Central memory CD8-positive, alpha-beta T cell (primary cell): ENCODE measurements at regions not wholly inside any gene's neighbourhood (a gene's known extent, or its start where the extent isn't known, plus 50 kb on each side); places are given as distances from the start of the nearest gene placed in this dataset.

ENCODE experiments used
- ATAC-seq: fragments of 150-1000 bp; cut with Tn5 transposase; replicated peaks from 2 replicates; pipeline ENCODE4 v1.10.0; 2022; ENCODE audit warnings: mild to moderate bottlenecking, moderate FRiP score, moderate number of reproducible peaks; ENCODE audit not compliant: poor library complexity, severe bottlenecking; ENCODE audit errors: extremely low read depth
- DNase-seq, 2 donors: peaks; one replicate each; pipeline ENCODE4 v3.0.0; 2021; ENCODE audit warnings: low spot score in 2 of 2
- H3K27ac Mint-ChIP-seq: one replicate; pipeline ENCODE4 v1.8.0; 2022; ENCODE audit warnings: low read depth, mild to moderate bottlenecking, moderate library complexity, mixed read lengths
- H3K27me3 Mint-ChIP-seq: one replicate; pipeline ENCODE4 v1.8.0; 2022; ENCODE audit warnings: mixed read lengths
- H3K36me3 Mint-ChIP-seq: one replicate; pipeline ENCODE4 v1.8.0; 2022; ENCODE audit warnings: mild to moderate bottlenecking, moderate library complexity, mixed read lengths; ENCODE audit not compliant: insufficient read depth
- H3K4me1 Mint-ChIP-seq: one replicate; pipeline ENCODE4 v1.8.0; 2022; ENCODE audit warnings: mixed read lengths
- H3K4me3 Mint-ChIP-seq: one replicate; pipeline ENCODE4 v1.8.0; 2022; ENCODE audit warnings: mild to moderate bottlenecking, moderate library complexity, mixed read lengths
- H3K9me3 Mint-ChIP-seq: one replicate; pipeline ENCODE4 v1.8.0; 2022; ENCODE audit warnings: mixed read lengths

DNA sequence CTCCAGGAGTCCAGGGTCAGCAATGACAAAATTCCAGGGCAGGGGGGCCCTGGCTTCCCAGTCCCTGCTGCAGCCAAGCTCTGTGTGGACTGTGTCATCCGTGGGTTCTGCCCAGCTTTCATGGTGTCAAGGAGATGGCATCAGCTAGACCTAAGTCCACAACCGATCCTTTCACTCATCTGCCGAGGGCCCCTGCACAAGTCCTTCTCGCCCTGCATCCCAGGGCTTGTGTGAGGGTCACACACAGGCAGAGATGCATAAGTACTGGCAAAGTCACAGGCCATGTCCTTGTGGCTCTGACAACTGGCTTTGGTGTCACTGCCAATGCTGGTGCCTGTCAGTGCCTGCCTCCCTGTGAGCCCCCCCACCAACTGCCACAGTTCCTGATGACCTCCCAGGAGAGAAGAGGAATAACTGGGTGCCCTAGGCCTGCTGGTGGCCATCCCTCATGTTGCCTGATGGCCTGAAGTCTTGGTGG is 181.4 kb upstream of the CST7 start:
- DNase-seq (no peak), ATAC-seq (no peak)
- H3K9me3 Mint-ChIP-seq: no peaks in the 10 kb centered on the region
- H3K4me3 Mint-ChIP-seq: no peak overlapping the region
- H3K36me3 Mint-ChIP-seq: no peaks in the 10 kb centered on the region
- no peak overlapping the region for H3K27ac Mint-ChIP-seq
- H3K4me1 Mint-ChIP-seq: no peaks in the 10 kb centered on the region
- H3K27me3 Mint-ChIP-seq: peaks cover 75% of the 10 kb centered on the region

DNA sequence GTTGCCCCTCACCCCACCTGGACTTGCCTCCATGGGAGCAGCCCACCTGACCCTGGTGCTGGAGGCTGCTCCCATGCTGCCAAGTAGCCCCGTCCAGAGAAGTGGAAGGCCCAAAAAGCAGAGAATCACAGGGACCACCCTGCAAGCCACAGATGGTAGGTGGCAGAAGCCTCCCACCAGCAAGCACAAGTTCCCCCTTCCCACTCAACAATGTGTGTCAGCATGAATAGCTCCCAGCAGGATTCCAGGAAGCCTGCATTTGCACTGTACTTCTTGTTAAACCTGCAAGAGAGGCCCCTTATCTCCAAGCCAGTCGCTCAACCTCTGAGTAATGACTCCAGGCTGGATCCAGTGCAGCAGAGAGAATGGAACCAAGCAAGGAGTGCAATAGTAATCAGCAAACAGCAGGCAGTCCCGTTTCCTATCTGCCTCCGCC is 180.8 kb upstream of the CST7 start:
- Mint-ChIP-seq H3K4me1 (no peaks in the 10 kb centered on the region), H3K36me3 (no peaks in the 10 kb centered on the region), H3K27me3 (peaks cover 73% of the 10 kb centered on the region), H3K4me3 (no peak overlapping the region), H3K27ac (no peak overlapping the region), H3K9me3 (no peaks in the 10 kb centered on the region)
- no peak for ATAC-seq
- DNase-seq: no peak

DNA sequence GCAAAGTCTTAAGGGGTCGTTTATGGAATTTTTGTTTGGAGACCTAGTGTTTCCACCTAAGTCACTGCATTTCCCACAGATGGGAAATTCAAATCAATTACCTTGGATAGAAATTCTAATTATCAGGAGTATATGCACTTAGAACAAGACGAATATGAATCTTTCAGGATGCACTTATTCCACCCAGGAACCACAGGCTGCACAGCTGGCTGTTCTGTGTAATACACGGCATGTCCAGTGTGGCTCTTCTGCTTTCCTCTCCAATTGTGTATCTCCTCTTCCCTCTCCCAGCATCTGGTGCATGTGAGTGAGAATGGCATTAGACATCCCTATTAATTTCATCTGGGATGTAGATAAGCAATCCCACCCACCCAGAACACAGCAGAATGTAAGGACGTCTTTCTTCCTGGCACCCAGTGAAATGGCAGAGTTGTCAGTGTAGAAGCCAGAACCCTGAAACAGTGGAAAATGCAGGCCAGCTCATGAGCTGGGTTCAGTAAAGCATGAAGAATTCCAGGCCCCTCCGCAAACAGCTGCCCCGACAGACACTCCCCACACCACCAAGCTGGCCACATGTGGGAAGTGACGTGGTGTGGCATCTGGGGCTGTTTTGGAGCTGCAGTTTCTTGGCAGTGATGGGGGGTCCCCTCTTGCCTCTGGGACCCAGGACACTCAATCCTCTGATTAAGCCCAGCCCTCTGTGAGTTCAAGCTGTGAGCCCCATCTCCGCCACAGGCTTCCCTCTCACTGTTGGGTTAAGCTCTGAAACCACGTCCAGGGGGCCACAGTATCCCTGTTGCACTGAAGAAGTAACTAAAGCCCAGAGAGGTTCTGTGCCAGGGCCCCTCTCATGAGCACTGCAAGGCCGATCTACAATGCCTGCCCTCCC is 180.1 kb upstream of the CST7 start:
- no peaks in the 10 kb centered on the region for H3K36me3 Mint-ChIP-seq
- DNase-seq (no peak), ATAC-seq (no peak)
- H3K9me3 Mint-ChIP-seq: no peaks in the 10 kb centered on the region
- H3K4me1 Mint-ChIP-seq: no peaks in the 10 kb centered on the region
- H3K27ac Mint-ChIP-seq: no peak overlapping the region
- peaks cover 69% of the 10 kb centered on the region for H3K27me3 Mint-ChIP-seq
- H3K4me3 Mint-ChIP-seq: no peak overlapping the region

DNA sequence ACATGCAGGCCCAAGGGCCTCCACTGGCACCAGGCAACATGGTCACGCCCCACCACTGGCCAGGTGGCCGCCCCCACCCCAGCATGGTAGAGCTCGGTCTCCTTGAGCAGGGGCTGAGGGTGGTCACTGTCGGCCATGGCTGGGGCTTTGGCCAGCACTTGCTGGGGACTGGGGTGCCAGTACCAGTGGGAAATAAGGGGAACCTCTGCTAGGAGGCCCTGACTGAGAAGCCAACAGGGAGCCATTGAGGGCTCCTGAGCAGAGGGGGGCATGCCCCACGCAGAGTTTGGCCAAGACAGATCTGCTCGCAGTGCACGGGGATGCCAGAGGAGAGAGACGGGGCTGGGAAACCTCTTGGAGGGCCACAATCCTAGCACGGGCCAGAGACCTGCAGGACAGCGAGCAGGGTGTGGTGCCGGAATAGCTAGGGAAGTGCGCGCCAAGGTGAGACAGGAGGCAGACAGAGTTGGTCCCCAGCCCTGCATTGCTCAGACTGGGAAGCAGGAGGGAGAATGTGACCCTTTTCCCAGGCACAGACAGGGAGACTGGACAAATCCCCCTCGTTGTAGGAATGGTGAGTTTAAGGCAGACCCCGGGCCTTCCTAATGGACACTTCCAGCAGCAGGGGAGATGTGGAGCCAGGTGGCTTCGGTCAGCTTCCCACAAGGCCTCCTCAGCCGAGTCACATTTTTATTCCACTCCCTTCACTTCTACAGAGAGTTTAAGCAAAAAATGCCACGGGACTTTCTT is 179.0 kb upstream of the CST7 start:
- Mint-ChIP-seq H3K27ac (no peak overlapping the region), H3K27me3 (peaks cover 69% of the 10 kb centered on the region), H3K4me1 (no peaks in the 10 kb centered on the region), H3K4me3 (no peak overlapping the region), H3K9me3 (peaks cover 6% of the 10 kb centered on the region), H3K36me3 (no peaks in the 10 kb centered on the region)
- ATAC-seq (no peak), DNase-seq (no peak)

DNA sequence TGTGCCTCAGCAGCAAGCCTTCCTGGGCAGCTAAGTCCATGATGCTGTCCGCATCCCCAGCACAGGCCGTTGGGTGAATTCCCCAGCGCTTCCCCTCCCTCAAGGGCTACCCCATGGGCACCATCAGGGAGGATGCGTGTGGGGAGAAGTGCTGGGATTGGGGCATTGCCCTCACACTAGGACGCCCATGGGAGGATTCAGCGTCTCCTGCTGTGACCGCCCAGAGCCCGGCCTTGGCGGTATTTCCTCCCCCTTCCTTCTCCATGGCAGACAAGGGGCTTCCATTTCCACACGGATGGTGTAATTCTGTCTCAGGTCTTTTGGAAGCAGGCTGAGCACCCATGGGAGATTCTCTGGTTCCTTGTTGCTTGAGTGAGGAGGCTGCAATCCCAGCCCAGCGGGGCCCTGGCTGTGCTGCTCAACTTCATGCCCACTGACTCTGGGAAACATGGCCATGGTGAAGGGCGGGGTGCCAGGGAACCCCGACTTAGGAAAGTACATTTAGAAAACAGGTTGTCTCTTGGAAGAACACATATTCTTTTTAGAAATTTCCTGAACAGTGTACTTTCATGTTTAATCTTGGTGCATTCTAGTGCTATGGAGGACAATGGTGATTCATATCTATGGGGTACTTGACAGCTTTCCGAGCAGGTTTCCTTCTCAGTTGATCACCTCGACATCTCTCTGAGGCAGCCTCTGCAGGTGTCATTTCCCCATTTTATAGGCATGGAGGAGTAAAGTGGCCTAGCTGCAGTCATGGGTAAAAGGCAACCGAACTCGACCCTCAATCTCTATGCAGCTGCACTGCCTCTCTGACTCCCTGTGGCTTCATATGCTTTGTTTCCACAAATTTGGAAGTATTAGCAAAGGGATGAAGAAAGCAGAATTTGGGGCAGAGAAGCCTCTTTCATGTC is 178.2 kb upstream of the CST7 start:
- H3K36me3 Mint-ChIP-seq: no peaks in the 10 kb centered on the region
- no peak overlapping the region for H3K27ac Mint-ChIP-seq
- peaks cover 70% of the 10 kb centered on the region for H3K27me3 Mint-ChIP-seq
- H3K9me3 Mint-ChIP-seq: peaks cover 6% of the 10 kb centered on the region
- H3K4me1 Mint-ChIP-seq: no peaks in the 10 kb centered on the region
- no peak overlapping the region for H3K4me3 Mint-ChIP-seq
- DNase-seq (no peak), ATAC-seq (no peak)

DNA sequence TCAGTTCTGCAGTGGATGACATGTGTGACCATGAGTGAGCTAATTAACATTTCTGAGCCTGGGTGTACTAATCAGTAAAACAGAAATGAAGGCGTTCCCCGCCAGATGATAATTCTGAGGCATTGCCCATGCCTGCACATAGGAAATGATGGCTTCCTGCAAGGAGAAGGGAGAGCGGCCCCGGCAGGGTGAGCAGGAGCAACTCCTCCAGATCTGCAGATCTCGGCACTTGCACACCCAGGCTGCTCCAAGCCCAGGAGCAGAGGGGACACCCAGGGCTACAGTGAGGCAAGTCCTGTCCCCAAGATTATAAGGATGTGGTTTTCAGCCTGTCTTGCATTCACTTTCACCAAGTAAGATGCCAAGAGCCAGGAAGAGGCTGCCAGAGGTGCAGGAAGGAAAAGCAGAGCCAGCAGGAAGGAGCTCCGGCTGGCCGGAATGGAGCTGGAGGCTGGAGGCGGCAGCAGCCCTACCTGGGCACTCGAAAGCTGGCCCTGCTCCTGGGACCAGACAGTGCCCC is 177.5 kb upstream of the CST7 start:
- H3K27me3 Mint-ChIP-seq: peaks cover 78% of the 10 kb centered on the region
- H3K36me3 Mint-ChIP-seq: no peaks in the 10 kb centered on the region
- H3K4me1 Mint-ChIP-seq: no peaks in the 10 kb centered on the region
- peaks cover 6% of the 10 kb centered on the region for H3K9me3 Mint-ChIP-seq
- H3K27ac Mint-ChIP-seq: no peak overlapping the region
- ATAC-seq (no peak), DNase-seq (no peak)
- H3K4me3 Mint-ChIP-seq: no peak overlapping the region

DNA sequence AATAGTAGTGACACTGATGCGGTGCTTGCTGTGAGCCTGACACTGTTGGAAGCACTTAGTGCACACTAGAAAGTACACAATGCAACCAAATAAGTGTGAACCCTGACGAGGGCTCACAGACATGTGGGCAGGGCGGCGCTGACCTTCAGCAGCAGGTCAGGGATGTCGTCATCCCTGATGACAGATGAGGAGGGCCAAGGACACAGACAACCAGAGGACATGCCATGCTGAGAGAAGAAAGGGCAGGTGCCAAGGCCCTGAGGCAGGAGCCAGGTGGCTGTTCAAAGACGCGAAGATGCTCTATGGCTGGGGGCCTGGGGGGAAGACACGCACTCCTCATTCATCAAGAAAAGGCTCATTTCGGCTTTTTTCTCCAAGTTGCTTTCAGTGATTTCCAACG is 176.4 kb upstream of the CST7 start:
- Mint-ChIP-seq H3K36me3 (no peaks in the 10 kb centered on the region), H3K27me3 (peaks cover 87% of the 10 kb centered on the region), H3K4me3 (no peak overlapping the region), H3K9me3 (peaks cover 6% of the 10 kb centered on the region), H3K4me1 (no peaks in the 10 kb centered on the region), H3K27ac (no peak overlapping the region)
- peak in 1 of 2 donors; percentile 0 for DNase-seq
- no peak for ATAC-seq

DNA sequence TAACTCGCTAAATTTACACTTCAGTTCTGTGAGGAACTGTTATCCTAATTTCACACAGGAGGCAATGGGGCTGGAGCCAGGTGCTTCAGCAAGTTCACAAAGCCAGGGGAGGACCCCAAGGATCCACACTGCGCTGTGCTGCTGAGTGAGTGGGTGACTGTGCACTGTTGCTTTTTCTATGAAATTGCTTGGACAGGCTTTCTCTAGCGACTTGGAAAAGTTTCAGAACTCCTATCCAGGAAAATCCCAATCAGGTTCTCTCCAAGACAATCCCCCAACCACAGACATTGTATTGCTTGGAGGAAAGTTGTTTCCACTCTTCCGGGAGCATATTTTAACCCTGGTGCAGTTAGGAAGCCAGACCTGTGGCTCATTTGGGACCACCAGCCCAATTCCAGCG is 175.9 kb upstream of the CST7 start:
- Mint-ChIP-seq H3K9me3 (peaks cover 6% of the 10 kb centered on the region), H3K4me3 (no peak overlapping the region), H3K4me1 (no peaks in the 10 kb centered on the region), H3K27ac (no peak overlapping the region), H3K27me3 (peaks cover 87% of the 10 kb centered on the region), H3K36me3 (no peaks in the 10 kb centered on the region)
- DNase-seq: no peak
- ATAC-seq: no peak

DNA sequence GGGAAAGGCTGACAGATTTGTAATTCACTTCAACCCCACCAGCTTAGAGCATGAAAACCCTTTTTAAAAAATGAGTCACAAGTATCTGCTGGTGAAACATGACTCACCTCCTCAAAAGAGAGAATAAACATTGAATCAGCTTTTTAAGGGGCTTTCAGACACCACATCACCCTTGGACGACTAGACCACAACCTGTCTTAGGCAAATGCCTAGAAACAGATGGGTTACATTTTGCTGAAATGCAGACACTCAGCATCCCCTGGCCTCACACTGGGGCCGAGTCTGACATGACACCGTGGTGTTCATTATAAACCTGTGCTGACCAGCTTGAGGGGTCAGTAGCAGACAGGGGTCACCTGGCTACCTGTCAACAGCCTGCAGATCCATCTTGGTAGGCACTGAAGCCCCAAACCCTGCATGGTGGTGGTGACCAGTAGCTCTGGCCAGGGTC is 175.3 kb upstream of the CST7 start:
- Mint-ChIP-seq H3K27me3 (peaks cover 84% of the 10 kb centered on the region), H3K27ac (no peak overlapping the region), H3K4me1 (no peaks in the 10 kb centered on the region), H3K4me3 (no peak overlapping the region), H3K9me3 (peaks cover 6% of the 10 kb centered on the region), H3K36me3 (no peaks in the 10 kb centered on the region)
- ATAC-seq: no peak
- DNase-seq: no peak

DNA sequence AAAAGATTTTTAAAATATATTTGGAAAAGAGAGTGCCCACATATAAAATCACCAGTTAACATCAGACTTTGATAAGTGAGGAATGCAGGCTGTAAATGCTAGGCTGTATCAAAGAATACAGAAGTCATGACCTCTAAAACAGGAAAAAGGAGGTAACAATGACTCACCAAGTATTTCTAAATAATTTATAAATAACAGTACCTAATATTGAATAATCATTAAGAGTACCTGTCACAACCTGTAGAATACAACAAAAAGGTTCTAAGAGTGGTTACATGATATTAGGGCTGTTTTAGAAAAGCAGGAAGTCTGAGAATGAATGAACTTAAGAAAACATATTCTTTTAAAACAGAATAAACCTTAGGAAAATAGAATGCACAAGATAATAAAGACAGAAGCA is 173.1 kb upstream of the CST7 start:
- Mint-ChIP-seq H3K4me3 (no peak overlapping the region), H3K27me3 (peaks cover 88% of the 10 kb centered on the region)

DNA sequence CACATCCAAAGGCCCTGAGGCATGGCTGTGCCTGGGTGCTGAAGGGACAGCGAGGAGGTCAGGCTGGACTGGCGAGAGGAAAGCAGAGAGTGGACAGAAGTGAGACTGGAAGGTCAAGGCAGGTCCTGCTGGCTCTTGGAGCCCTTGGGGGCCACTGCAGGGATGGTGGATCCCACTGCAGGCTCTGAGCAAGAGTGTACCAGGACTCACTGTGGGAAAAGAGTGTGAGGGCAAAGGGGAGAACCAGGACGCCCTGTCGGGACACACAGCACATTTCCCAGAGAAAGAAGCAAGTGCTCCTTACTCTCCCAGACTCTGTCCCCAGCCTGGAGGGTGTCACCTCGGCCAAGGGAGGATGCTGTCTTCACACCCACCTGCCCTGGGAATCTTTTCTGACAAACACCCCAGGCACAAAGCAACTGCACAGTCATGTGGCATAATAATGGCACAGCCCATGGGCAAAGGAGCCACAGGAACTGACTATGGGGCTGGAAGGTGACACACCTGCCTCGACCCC is 172.3 kb upstream of the CST7 start:
- H3K9me3 Mint-ChIP-seq: peaks cover 6% of the 10 kb centered on the region
- no peak overlapping the region for H3K27ac Mint-ChIP-seq
- H3K4me1 Mint-ChIP-seq: no peaks in the 10 kb centered on the region
- H3K36me3 Mint-ChIP-seq: no peaks in the 10 kb centered on the region
- ATAC-seq: no peak
- H3K4me3 Mint-ChIP-seq: no peak overlapping the region
- peaks cover 87% of the 10 kb centered on the region for H3K27me3 Mint-ChIP-seq
- DNase-seq: no peak

More for the DNA sequence above, 173.1 kb upstream of the CST7 start:
- no peak for DNase-seq
- H3K4me1 Mint-ChIP-seq: no peaks in the 10 kb centered on the region
- H3K36me3 Mint-ChIP-seq: no peaks in the 10 kb centered on the region
- H3K27ac Mint-ChIP-seq: no peak overlapping the region
- ATAC-seq: no peak
- peaks cover 6% of the 10 kb centered on the region for H3K9me3 Mint-ChIP-seq

DNA sequence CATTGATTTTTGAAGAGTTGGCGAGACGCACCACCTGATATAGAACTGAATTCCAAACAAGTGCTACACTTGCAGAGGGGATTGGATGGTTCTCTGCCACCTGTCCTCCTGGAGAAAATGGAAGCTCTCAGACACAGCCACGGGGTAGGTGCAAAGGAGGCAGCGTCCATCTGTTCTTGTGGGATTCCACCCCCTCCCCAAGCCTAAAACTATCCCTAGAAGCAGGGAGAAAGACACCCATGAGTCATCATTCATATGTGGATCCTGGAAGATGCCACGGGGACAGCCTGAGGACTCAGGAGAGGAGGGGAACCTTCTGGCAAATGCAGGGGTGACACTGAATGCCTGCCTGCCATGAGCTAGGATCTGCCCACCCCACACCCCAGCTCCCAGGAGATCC is 171.3 kb upstream of the CST7 start:
- DNase-seq (no peak), ATAC-seq (no peak)
- no peak overlapping the region for H3K27ac Mint-ChIP-seq
- no peak overlapping the region for H3K4me3 Mint-ChIP-seq
- no peaks in the 10 kb centered on the region for H3K36me3 Mint-ChIP-seq
- H3K4me1 Mint-ChIP-seq: no peaks in the 10 kb centered on the region
- peaks cover 6% of the 10 kb centered on the region for H3K9me3 Mint-ChIP-seq
- peaks cover 87% of the 10 kb centered on the region for H3K27me3 Mint-ChIP-seq
